WTC11 (cell line): ENCODE measurements at regions not wholly inside any gene's neighbourhood (a gene's known extent, or its start where the extent isn't known, plus 50 kb on each side); places are given as distances from the start of the nearest gene placed in this dataset.
"Not testable (repeated sequence)": the region's sequence is repeated elsewhere in the genome, so short reads cannot be mapped to it uniquely, and the experiment has no call there.

Experiments
- ATAC-seq: fragments of 200-7000 bp; cut with Tn5 transposase; 2 replicates; pipeline ENCODE4 v1.10.0; 2021; ENCODE audit warnings: mild to moderate bottlenecking, moderate library complexity
- CTCF ChIA-PET: fragments of 300-600 bp; sonication (Branson Sonifier 250); formaldehyde crosslinking; loops from one replicate; lab custom pipeline; 2021; ENCODE audit warnings: antibody characterized with exemption; lab: Charles Lee
- POLR2A ChIA-PET: fragments of 350-600 bp; sonication (Branson Sonifier 250); formaldehyde crosslinking; loops from one replicate; lab custom pipeline; 2021; ENCODE audit warnings: antibody characterized with exemption; lab: Charles Lee
- DNase-seq: peaks from one replicate; pipeline ENCODE4 v3.0.0; 2021; ENCODE audit warnings: low spot score
- H3K27ac Mint-ChIP-seq: 2 replicates; pipeline ENCODE4 v1.8.0; 2021; ENCODE audit warnings: mixed read lengths
- H3K27me3 Mint-ChIP-seq: 2 replicates; pipeline ENCODE4 v1.8.0; 2021; ENCODE audit warnings: low read depth, mild to moderate bottlenecking, moderate library complexity, mixed read lengths
- H3K36me3 Mint-ChIP-seq: 2 replicates; pipeline ENCODE4 v1.8.0; 2021; ENCODE audit warnings: mixed read lengths
- H3K4me1 Mint-ChIP-seq: 2 replicates; pipeline ENCODE4 v1.8.0; 2022; ENCODE audit warnings: mixed read lengths
- H3K4me3 Mint-ChIP-seq: 2 replicates; pipeline ENCODE4 v1.8.0; 2021; ENCODE audit warnings: mild to moderate bottlenecking, moderate library complexity, mixed read lengths
- H3K9me3 Mint-ChIP-seq: 2 replicates; pipeline ENCODE4 v1.8.0; 2021; ENCODE audit warnings: mixed read lengths
- CREB1 ChIP-seq: sonication (generic); formaldehyde crosslinking; IDR thresholded peaks from 2 replicates; pipeline ENCODE4 v1.8.0; 2023; ENCODE audit warnings: mild to moderate bottlenecking, missing genetic modification reagents
- CREM ChIP-seq: sonication (generic); formaldehyde crosslinking; IDR thresholded peaks from 2 replicates; pipeline ENCODE4 v1.8.1; 2022; ENCODE audit warnings: mild to moderate bottlenecking, missing genetic modification reagents, moderate library complexity
- FOXK1 ChIP-seq: sonication (generic); formaldehyde crosslinking; IDR thresholded peaks from 2 replicates; pipeline ENCODE4 v1.8.0; 2022; ENCODE audit warnings: mild to moderate bottlenecking, moderate library complexity, missing genetic modification reagents
- GRHL2 ChIP-seq: fragments of 250-450 bp; sonication (Bioruptor Pico); IDR thresholded peaks from 2 replicates; pipeline ENCODE4 v1.8.0; 2022; ENCODE audit warnings: mild to moderate bottlenecking, moderate library complexity; ENCODE audit not compliant: insufficient replicate concordance, severe bottlenecking
- GTF2I ChIP-seq: fragments of 250-450 bp; sonication (Bioruptor Pico); conservative IDR thresholded peaks from 2 replicates; pipeline ENCODE4 v1.4.0; 2021; ENCODE audit warnings: mild to moderate bottlenecking
- IRF2 ChIP-seq: sonication (generic); formaldehyde crosslinking; IDR thresholded peaks from 2 replicates; pipeline ENCODE4 v1.8.0; 2022; ENCODE audit warnings: low read depth, missing genetic modification reagents, borderline replicate concordance
- JAZF1 ChIP-seq: fragments of 250-450 bp; sonication (Bioruptor Pico); IDR thresholded peaks from 2 replicates; pipeline ENCODE4 v1.9.0; 2021; ENCODE audit warnings: moderate library complexity, mild to moderate bottlenecking, inconsistent platforms
- NFATC4 ChIP-seq: fragments of 250-450 bp; sonication (Bioruptor Pico); IDR thresholded peaks from 2 replicates; pipeline ENCODE4 v1.9.0; 2021; ENCODE audit warnings: mild to moderate bottlenecking
- NFYB ChIP-seq: sonication (generic); formaldehyde crosslinking; conservative IDR thresholded peaks from 2 replicates; pipeline ENCODE4 v1.8.0; 2022; ENCODE audit warnings: low read depth, missing genetic modification reagents
- SMAD3 ChIP-seq: sonication (generic); formaldehyde crosslinking; IDR thresholded peaks from 2 replicates; pipeline ENCODE4 v1.8.0; 2022; ENCODE audit warnings: missing genetic modification reagents, mild to moderate bottlenecking, borderline replicate concordance
- SP1 ChIP-seq: sonication (generic); formaldehyde crosslinking; conservative IDR thresholded peaks from 2 replicates; pipeline ENCODE4 v1.8.1; 2022; ENCODE audit warnings: missing genetic modification reagents
- ZNF423 ChIP-seq: fragments of 250-450 bp; sonication (Bioruptor Pico); IDR thresholded peaks from 2 replicates; pipeline ENCODE4 v2.1.2; 2022; ENCODE audit warnings: mild to moderate bottlenecking, moderate library complexity
- TF ChIP-seq, protein P1 (sequence below): sonication (generic); formaldehyde crosslinking; IDR thresholded peaks from 2 replicates; pipeline ENCODE4 v1.8.0; 2022; ENCODE audit warnings: missing genetic modification reagents
- TF ChIP-seq, protein P2 (sequence below): sonication (generic); formaldehyde crosslinking; IDR thresholded peaks from 2 replicates; pipeline ENCODE4 v1.8.1; 2023; ENCODE audit warnings: mild to moderate bottlenecking, missing genetic modification reagents
- TF ChIP-seq, protein P3 (sequence below): fragments of 200-600 bp; IDR thresholded peaks from 2 replicates; pipeline ENCODE4 v1.8.0; 2022; ENCODE audit warnings: antibody characterized with exemption
- TF ChIP-seq, protein P4 (sequence below): fragments of 250-450 bp; sonication (Bioruptor Pico); conservative IDR thresholded peaks from 2 replicates; pipeline ENCODE4 v1.9.0; 2021; ENCODE audit warnings: mild to moderate bottlenecking
- TF ChIP-seq, protein P5 (sequence below): sonication (generic); formaldehyde crosslinking; IDR thresholded peaks from 2 replicates; pipeline ENCODE4 v1.8.0; 2022; ENCODE audit warnings: mild to moderate bottlenecking, missing genetic modification reagents
- TF ChIP-seq, protein P6 (sequence below): sonication (generic); formaldehyde crosslinking; IDR thresholded peaks from 2 replicates; pipeline ENCODE4 v1.8.0; 2023; ENCODE audit warnings: missing genetic modification reagents

DNA sequence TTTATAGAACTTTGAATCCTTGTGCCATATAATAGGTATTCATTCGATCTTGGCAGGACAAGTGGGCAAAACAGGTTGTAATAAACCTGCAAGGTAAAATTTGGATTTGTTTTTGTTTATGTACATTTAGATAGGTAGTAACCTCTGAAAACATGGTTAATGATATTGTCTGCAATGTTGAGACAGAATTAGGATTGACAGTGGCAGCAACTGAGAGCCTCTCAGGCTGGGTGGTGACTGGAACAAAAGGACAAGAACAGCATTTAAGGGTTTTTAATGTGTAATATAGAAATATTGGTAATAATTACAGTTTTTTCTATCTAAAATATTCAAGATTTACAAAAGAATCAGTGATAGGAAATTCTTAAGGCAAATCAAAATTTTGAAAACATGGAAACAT lies 382.0 kb downstream of the TFAP2B start:
- H3K9me3 Mint-ChIP-seq, result no peaks in the 10 kb centered on the region
- ATAC-seq (no peak), DNase-seq (no peak)
- H3K27ac Mint-ChIP-seq, result no peak overlapping the region
- no peak overlapping the region for H3K4me3 Mint-ChIP-seq
- CTCF ChIA-PET, result no interaction called here
- no peaks in the 10 kb centered on the region for H3K4me1 Mint-ChIP-seq
- H3K36me3 Mint-ChIP-seq, result no peaks in the 10 kb centered on the region
- H3K27me3 Mint-ChIP-seq, result no peaks in the 10 kb centered on the region
- POLR2A ChIA-PET, result no interaction called here
- TF ChIP-seq, protein P1, sequence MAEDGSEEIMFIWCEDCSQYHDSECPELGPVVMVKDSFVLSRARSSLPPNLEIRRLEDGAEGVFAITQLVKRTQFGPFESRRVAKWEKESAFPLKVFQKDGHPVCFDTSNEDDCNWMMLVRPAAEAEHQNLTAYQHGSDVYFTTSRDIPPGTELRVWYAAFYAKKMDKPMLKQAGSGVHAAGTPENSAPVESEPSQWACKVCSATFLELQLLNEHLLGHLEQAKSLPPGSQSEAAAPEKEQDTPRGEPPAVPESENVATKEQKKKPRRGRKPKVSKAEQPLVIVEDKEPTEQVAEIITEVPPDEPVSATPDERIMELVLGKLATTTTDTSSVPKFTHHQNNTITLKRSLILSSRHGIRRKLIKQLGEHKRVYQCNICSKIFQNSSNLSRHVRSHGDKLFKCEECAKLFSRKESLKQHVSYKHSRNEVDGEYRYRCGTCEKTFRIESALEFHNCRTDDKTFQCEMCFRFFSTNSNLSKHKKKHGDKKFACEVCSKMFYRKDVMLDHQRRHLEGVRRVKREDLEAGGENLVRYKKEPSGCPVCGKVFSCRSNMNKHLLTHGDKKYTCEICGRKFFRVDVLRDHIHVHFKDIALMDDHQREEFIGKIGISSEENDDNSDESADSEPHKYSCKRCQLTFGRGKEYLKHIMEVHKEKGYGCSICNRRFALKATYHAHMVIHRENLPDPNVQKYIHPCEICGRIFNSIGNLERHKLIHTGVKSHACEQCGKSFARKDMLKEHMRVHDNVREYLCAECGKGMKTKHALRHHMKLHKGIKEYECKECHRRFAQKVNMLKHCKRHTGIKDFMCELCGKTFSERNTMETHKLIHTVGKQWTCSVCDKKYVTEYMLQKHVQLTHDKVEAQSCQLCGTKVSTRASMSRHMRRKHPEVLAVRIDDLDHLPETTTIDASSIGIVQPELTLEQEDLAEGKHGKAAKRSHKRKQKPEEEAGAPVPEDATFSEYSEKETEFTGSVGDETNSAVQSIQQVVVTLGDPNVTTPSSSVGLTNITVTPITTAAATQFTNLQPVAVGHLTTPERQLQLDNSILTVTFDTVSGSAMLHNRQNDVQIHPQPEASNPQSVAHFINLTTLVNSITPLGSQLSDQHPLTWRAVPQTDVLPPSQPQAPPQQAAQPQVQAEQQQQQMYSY (CRISPR knock-in tag), result no peak
- TF ChIP-seq CREM (CRISPR knock-in tag), result no peak
- TF ChIP-seq NFATC4 (CRISPR knock-in tag), result no peak
- TF ChIP-seq, protein P2, sequence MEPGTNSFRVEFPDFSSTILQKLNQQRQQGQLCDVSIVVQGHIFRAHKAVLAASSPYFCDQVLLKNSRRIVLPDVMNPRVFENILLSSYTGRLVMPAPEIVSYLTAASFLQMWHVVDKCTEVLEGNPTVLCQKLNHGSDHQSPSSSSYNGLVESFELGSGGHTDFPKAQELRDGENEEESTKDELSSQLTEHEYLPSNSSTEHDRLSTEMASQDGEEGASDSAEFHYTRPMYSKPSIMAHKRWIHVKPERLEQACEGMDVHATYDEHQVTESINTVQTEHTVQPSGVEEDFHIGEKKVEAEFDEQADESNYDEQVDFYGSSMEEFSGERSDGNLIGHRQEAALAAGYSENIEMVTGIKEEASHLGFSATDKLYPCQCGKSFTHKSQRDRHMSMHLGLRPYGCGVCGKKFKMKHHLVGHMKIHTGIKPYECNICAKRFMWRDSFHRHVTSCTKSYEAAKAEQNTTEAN (CRISPR knock-in tag), result no peak
- no peak for TF ChIP-seq NFYB (CRISPR knock-in tag)
- no peak for TF ChIP-seq IRF2 (CRISPR knock-in tag)
- no peak for TF ChIP-seq FOXK1 (CRISPR knock-in tag)
- no peak for TF ChIP-seq CREB1 (CRISPR knock-in tag)
- no peak for TF ChIP-seq SMAD3 (CRISPR knock-in tag)
- TF ChIP-seq ZNF423, result no peak
- no peak for TF ChIP-seq SP1 (CRISPR knock-in tag)
- no peak for TF ChIP-seq JAZF1
- TF ChIP-seq GRHL2, result no peak
- TF ChIP-seq, protein P3, sequence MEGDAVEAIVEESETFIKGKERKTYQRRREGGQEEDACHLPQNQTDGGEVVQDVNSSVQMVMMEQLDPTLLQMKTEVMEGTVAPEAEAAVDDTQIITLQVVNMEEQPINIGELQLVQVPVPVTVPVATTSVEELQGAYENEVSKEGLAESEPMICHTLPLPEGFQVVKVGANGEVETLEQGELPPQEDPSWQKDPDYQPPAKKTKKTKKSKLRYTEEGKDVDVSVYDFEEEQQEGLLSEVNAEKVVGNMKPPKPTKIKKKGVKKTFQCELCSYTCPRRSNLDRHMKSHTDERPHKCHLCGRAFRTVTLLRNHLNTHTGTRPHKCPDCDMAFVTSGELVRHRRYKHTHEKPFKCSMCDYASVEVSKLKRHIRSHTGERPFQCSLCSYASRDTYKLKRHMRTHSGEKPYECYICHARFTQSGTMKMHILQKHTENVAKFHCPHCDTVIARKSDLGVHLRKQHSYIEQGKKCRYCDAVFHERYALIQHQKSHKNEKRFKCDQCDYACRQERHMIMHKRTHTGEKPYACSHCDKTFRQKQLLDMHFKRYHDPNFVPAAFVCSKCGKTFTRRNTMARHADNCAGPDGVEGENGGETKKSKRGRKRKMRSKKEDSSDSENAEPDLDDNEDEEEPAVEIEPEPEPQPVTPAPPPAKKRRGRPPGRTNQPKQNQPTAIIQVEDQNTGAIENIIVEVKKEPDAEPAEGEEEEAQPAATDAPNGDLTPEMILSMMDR, result no peak
- TF ChIP-seq, protein P4, sequence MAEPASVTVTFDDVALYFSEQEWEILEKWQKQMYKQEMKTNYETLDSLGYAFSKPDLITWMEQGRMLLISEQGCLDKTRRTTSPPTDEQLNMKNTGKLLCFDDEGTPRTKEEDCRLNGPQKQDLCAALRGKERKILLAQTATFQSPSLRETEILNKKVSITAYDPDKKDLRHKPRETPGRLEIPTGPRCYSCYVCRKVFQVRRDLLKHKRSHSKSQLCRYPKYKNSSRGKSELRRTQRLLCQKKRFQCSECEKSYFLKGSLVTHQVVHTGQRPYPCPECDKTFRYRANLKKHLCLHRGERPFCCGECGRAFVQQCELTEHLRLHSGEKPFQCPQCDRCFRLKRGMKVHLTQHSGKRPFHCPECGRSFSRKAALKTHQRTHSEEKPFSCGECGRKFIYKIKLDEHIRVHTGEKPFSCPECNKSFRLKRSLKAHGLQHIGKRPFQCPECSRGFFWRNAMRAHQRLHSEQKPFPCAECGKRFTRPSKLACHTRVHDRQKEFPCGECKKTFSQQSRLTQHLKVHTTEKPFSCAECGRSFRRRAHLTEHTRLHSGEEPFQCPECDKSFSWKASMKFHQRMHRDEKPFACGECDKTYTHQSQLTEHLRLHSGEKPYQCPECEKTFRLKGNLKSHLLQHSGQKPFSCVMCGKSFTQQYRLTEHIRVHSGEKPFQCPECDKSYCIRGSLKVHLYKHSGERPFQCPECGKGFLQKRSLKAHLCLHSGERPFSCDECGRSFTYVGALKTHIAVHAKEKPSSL (CRISPR knock-in tag), result no peak
- TF ChIP-seq, protein P5, sequence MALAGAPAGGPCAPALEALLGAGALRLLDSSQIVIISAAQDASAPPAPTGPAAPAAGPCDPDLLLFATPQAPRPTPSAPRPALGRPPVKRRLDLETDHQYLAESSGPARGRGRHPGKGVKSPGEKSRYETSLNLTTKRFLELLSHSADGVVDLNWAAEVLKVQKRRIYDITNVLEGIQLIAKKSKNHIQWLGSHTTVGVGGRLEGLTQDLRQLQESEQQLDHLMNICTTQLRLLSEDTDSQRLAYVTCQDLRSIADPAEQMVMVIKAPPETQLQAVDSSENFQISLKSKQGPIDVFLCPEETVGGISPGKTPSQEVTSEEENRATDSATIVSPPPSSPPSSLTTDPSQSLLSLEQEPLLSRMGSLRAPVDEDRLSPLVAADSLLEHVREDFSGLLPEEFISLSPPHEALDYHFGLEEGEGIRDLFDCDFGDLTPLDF (CRISPR knock-in tag), result no peak
- no peak for TF ChIP-seq GTF2I (CRISPR knock-in tag)
- TF ChIP-seq, protein P6, sequence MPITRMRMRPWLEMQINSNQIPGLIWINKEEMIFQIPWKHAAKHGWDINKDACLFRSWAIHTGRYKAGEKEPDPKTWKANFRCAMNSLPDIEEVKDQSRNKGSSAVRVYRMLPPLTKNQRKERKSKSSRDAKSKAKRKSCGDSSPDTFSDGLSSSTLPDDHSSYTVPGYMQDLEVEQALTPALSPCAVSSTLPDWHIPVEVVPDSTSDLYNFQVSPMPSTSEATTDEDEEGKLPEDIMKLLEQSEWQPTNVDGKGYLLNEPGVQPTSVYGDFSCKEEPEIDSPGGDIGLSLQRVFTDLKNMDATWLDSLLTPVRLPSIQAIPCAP (CRISPR knock-in tag), result no peak

DNA sequence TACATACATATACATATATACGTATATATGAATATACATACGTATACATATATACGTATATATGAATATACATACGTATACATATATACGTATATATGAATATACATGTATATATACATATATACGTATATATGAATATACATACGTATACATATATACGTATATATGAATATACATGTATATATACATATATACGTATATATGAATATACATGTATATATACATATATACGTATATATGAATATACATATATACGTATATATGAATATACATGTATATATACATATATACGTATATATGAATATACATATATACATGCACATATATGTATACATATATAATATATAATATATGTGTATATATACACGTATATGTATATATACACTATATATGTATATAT lies 384.0 kb downstream of the TFAP2B start:
- H3K9me3 Mint-ChIP-seq, H3K27me3 Mint-ChIP-seq, H3K4me1 Mint-ChIP-seq, H3K36me3 Mint-ChIP-seq, CTCF ChIA-PET, H3K4me3 Mint-ChIP-seq, POLR2A ChIA-PET, DNase-seq, H3K27ac Mint-ChIP-seq, ATAC-seq: not testable (repeated sequence)
